ENCODE measurements at regions not wholly inside any gene's neighbourhood (a gene's known extent, or its start where the extent isn't known, plus 50 kb on each side); places are given as distances from the start of the nearest gene placed in this dataset.

- no peak for DNase-seq (ENCODE audit: low read depth in 2 of 2)
Measured at GRCh38 chr13:33945477-33945876, 127.5 kb downstream of the RFC3 start.

- DNase-seq (ENCODE audit: low read depth in 2 of 2) = no peak
Measured at GRCh38 chr13:33953203-33953602, 135.3 kb downstream of the RFC3 start.

- no peak for DNase-seq (ENCODE audit: low read depth in 2 of 2)
Measured at GRCh38 chr13:33953781-33954180, 135.8 kb downstream of the RFC3 start.

- no peak for DNase-seq (ENCODE audit: low read depth in 2 of 2)
Measured at GRCh38 chr13:33956346-33956745, 138.4 kb downstream of the RFC3 start.

GRCh38 chr13:33957497-33957905 lies 139.6 kb downstream of the RFC3 start:
- no peak for DNase-seq (ENCODE audit: low read depth in 2 of 2)

- DNase-seq (ENCODE audit: low read depth in 2 of 2) = no peak
Measured at GRCh38 chr13:33958964-33959363, 141.0 kb downstream of the RFC3 start.

- no peak for DNase-seq (ENCODE audit: low read depth in 2 of 2)
Measured at GRCh38 chr13:33963134-33963533, 145.2 kb downstream of the RFC3 start.

GRCh38 chr13:33963895-33964294 lies 145.9 kb downstream of the RFC3 start:
- no peak for DNase-seq (ENCODE audit: low read depth in 2 of 2)

GRCh38 chr13:33968520-33969507 lies 150.9 kb downstream of the RFC3 start:
- DNase-seq (ENCODE audit: low read depth in 2 of 2) = no peak

- DNase-seq (ENCODE audit: low read depth in 2 of 2) = no peak
Measured at GRCh38 chr13:33970746-33971561, 153.0 kb downstream of the RFC3 start.

GRCh38 chr13:33971562-33971819 lies 153.5 kb downstream of the RFC3 start:
- DNase-seq (ENCODE audit: low read depth in 2 of 2) = no peak

- DNase-seq (ENCODE audit: low read depth in 2 of 2) = no peak
Measured at GRCh38 chr13:33973194-33973593, 155.2 kb downstream of the RFC3 start.

- no peak for DNase-seq (ENCODE audit: low read depth in 2 of 2)
Measured at GRCh38 chr13:33976965-33977364, 159.0 kb downstream of the RFC3 start.

- DNase-seq (ENCODE audit: low read depth in 2 of 2) = no peak
Measured at GRCh38 chr13:33978653-33979052, 160.7 kb downstream of the RFC3 start.

- DNase-seq (ENCODE audit: low read depth in 2 of 2) = no peak
Measured at GRCh38 chr13:33992881-33993336, 175.0 kb downstream of the RFC3 start.

- DNase-seq (ENCODE audit: low read depth in 2 of 2) = no peak
Measured at GRCh38 chr13:33994198-33994597, 176.2 kb downstream of the RFC3 start.

- no peak for DNase-seq (ENCODE audit: low read depth in 2 of 2)
Measured at GRCh38 chr13:33994826-33995502, 177.0 kb downstream of the RFC3 start.

- no peak for DNase-seq (ENCODE audit: low read depth in 2 of 2)
Measured at GRCh38 chr13:33996636-33997035, 178.7 kb downstream of the RFC3 start.

- DNase-seq (ENCODE audit: low read depth in 2 of 2) = no peak
Measured at GRCh38 chr13:33997574-33997973, 179.6 kb downstream of the RFC3 start.

- DNase-seq (ENCODE audit: low read depth in 2 of 2) = no peak
Measured at GRCh38 chr13:33999811-34000605, 182.1 kb downstream of the RFC3 start.

GRCh38 chr13:34000955-34001354 lies 183.0 kb downstream of the RFC3 start:
- DNase-seq (ENCODE audit: low read depth in 2 of 2) = no peak

Data from stimulated activated CD4-positive, alpha-beta T cell treated with anti-CD3 and anti-CD28 coated beads, Interleukin-4, amount 100 ng/mL, for 48 hours (primary cell).